GM10847 (cell line): ENCODE measurements at regions not wholly inside any gene's neighbourhood (a gene's known extent, or its start where the extent isn't known, plus 50 kb on each side); places are given as distances from the start of the nearest gene placed in this dataset.

Experiments
- POLR2A ChIP-seq: IDR thresholded peaks from 2 replicates; pipeline ENCODE4 v1.6.1; 2011; ENCODE audit not compliant: insufficient read length; ENCODE audit errors: extremely low read depth

- no peak for TF ChIP-seq POLR2A
These were observed 126.1 kb upstream of the MAX start for GRCh38 chr14:65228436-65228835.

GRCh38 chr14:65228956-65229747 lies 126.8 kb upstream of the MAX start:
- TF ChIP-seq POLR2A, result no peak

- TF ChIP-seq POLR2A, result no peak
These were observed 127.7 kb upstream of the MAX start for GRCh38 chr14:65229748-65230728.

- no peak for TF ChIP-seq POLR2A
These were observed 129.1 kb upstream of the MAX start for GRCh38 chr14:65231286-65231980.

GRCh38 chr14:65234752-65235361 lies 132.5 kb upstream of the MAX start:
- no peak for TF ChIP-seq POLR2A

GRCh38 chr14:65237023-65237814 lies 134.9 kb upstream of the MAX start:
- TF ChIP-seq POLR2A, result no peak

- no peak for TF ChIP-seq POLR2A
These were observed 135.6 kb upstream of the MAX start for GRCh38 chr14:65237941-65238340.

- no peak for TF ChIP-seq POLR2A
These were observed 136.1 kb upstream of the MAX start for GRCh38 chr14:65238456-65238855.

GRCh38 chr14:65239143-65239937 lies 137.0 kb upstream of the MAX start:
- no peak for TF ChIP-seq POLR2A

GRCh38 chr14:65239938-65240296 lies 137.6 kb upstream of the MAX start:
- no peak for TF ChIP-seq POLR2A

GRCh38 chr14:65241125-65241752 lies 138.9 kb upstream of the MAX start:
- TF ChIP-seq POLR2A, result no peak

- TF ChIP-seq POLR2A, result no peak
These were observed 140.4 kb upstream of the MAX start for GRCh38 chr14:65242732-65243134.

- TF ChIP-seq POLR2A, result no peak
These were observed 141.6 kb upstream of the MAX start for GRCh38 chr14:65243766-65244442.
